H9 (cell line): ENCODE measurements at regions not wholly inside any gene's neighbourhood (a gene's known extent, or its start where the extent isn't known, plus 50 kb on each side); places are given as distances from the start of the nearest gene placed in this dataset.

Source experiments
- DNase-seq: peaks from one replicate; pipeline ENCODE4 v3.0.0-alpha.2; 2017
- H2AFZ ChIP-seq: one replicate; pipeline ENCODE4 v1.6.1; 2013; ENCODE audit warnings: mild to moderate bottlenecking, low read length, control low read depth, moderate library complexity
- H2AK5ac ChIP-seq: 2 replicates; pipeline ENCODE4 v1.6.1; 2013; ENCODE audit warnings: low read length, control low read depth, mixed read lengths; ENCODE audit not compliant: insufficient read length
- H2BK120ac ChIP-seq: one replicate; pipeline ENCODE4 v1.6.1; 2013; ENCODE audit warnings: low read depth, mild to moderate bottlenecking, low read length, control low read depth, inconsistent platforms; ENCODE audit not compliant: poor library complexity, severe bottlenecking
- H2BK12ac ChIP-seq: 2 replicates; pipeline ENCODE4 v1.6.1; 2013; ENCODE audit warnings: low read length, control low read depth, mixed read lengths, low read depth; ENCODE audit not compliant: insufficient read length
- H2BK15ac ChIP-seq: 2 replicates; pipeline ENCODE4 v1.6.1; 2013; ENCODE audit warnings: low read depth, low read length, control low read depth
- H2BK20ac ChIP-seq: one replicate; pipeline ENCODE4 v1.6.1; 2013; ENCODE audit warnings: low read depth, mild to moderate bottlenecking, low read length, control low read depth, inconsistent platforms; ENCODE audit not compliant: poor library complexity, severe bottlenecking
- H2BK5ac ChIP-seq: 2 replicates; pipeline ENCODE4 v1.6.1; 2013; ENCODE audit warnings: low read length, control low read depth, mixed read lengths; ENCODE audit not compliant: insufficient read length
- H3K14ac ChIP-seq: 2 replicates; pipeline ENCODE4 v1.6.1; 2013; ENCODE audit warnings: low read length, control low read depth; ENCODE audit not compliant: insufficient read depth
- H3K18ac ChIP-seq: 2 replicates; pipeline ENCODE4 v1.6.1; 2013; ENCODE audit warnings: low read depth, mild to moderate bottlenecking, mixed read lengths, low read length, control low read depth; ENCODE audit not compliant: insufficient read length
- H3K23ac ChIP-seq: 2 replicates; pipeline ENCODE4 v1.6.1; 2013; ENCODE audit warnings: low read length, control low read depth, mixed read lengths, low read depth; ENCODE audit not compliant: insufficient read length
- H3K23me2 ChIP-seq: 2 replicates; pipeline ENCODE4 v1.6.1; 2013; ENCODE audit warnings: low read depth, mild to moderate bottlenecking, mixed read lengths, low read length, control low read depth; ENCODE audit not compliant: insufficient read length, poor library complexity, severe bottlenecking
- H3K27ac ChIP-seq: 2 replicates; pipeline ENCODE4 v1.5.1; 2013; ENCODE audit warnings: low read length, control low read depth, mixed read lengths, low read depth; ENCODE audit not compliant: insufficient read length
- H3K27me3 ChIP-seq: 2 replicates; pipeline ENCODE4 v1.6.1; 2013; ENCODE audit warnings: low read length, control low read depth, inconsistent platforms; ENCODE audit not compliant: insufficient read depth
- H3K4ac ChIP-seq: 2 replicates; pipeline ENCODE4 v1.6.1; 2013; ENCODE audit warnings: low read depth, mild to moderate bottlenecking, control low read depth, inconsistent platforms, low read length, moderate library complexity
- H3K4me1 ChIP-seq: 2 replicates; pipeline ENCODE4 v1.6.1; 2013; ENCODE audit warnings: low read length, control low read depth, inconsistent platforms; ENCODE audit not compliant: insufficient read depth
- H3K4me2 ChIP-seq: 2 replicates; pipeline ENCODE4 v1.6.1; 2013; ENCODE audit warnings: low read length, control low read depth, mixed read lengths; ENCODE audit not compliant: insufficient read length, insufficient read depth
- H3K56ac ChIP-seq: 2 replicates; pipeline ENCODE4 v1.6.1; 2013; ENCODE audit warnings: low read depth, mild to moderate bottlenecking, mixed read lengths, low read length, control low read depth; ENCODE audit not compliant: insufficient read length
- H3K79me1 ChIP-seq: 2 replicates; pipeline ENCODE4 v1.6.1; 2013; ENCODE audit warnings: low read depth, mild to moderate bottlenecking, moderate library complexity, low read length, control low read depth, inconsistent platforms; ENCODE audit not compliant: insufficient read depth, poor library complexity, severe bottlenecking
- H3K79me2 ChIP-seq: 2 replicates; pipeline ENCODE4 v1.6.1; 2013; ENCODE audit warnings: low read length, control low read depth, inconsistent platforms; ENCODE audit not compliant: insufficient read depth
- H3K9ac ChIP-seq: 2 replicates; pipeline ENCODE4 v1.6.1; 2013; ENCODE audit warnings: low read length, control low read depth, mixed read lengths; ENCODE audit not compliant: insufficient read length; ENCODE audit errors: extremely low read depth
- H3K9me3 ChIP-seq: one replicate; pipeline ENCODE4 v1.6.1; 2013; ENCODE audit warnings: low read depth, low read length, inconsistent platforms; ENCODE audit not compliant: control insufficient read depth
- H3T11ph ChIP-seq: one replicate; pipeline ENCODE4 v1.6.1; 2013; ENCODE audit warnings: mild to moderate bottlenecking, low read length, control low read depth, inconsistent platforms
- H4K20me1 ChIP-seq: one replicate; pipeline ENCODE4 v1.6.1; 2013; ENCODE audit not compliant: control insufficient read depth, insufficient read length, insufficient read depth
- H4K5ac ChIP-seq: 2 replicates; pipeline ENCODE4 v1.6.1; 2013; ENCODE audit warnings: low read depth, mild to moderate bottlenecking, mixed read lengths, low read length, control low read depth; ENCODE audit not compliant: insufficient read length
- H4K8ac ChIP-seq: replicated peaks from 2 replicates; pipeline ENCODE4 v1.6.1; 2013; ENCODE audit warnings: low read length, control low read depth, mixed read lengths, low read depth; ENCODE audit not compliant: insufficient read length
- H4K91ac ChIP-seq: 2 replicates; pipeline ENCODE4 v1.6.1; 2013; ENCODE audit warnings: low read depth, mild to moderate bottlenecking, moderate library complexity, mixed read lengths, low read length, control low read depth; ENCODE audit not compliant: insufficient read length
- H3K27ac Mint-ChIP-seq, 3 experiments: 2 replicates in 2 of 3; 3 replicates in 1 of 3; pipeline ENCODE4 v1.8.0; 2020 to 2021; ENCODE audit warnings: mixed read lengths in 3 of 3, mild to moderate bottlenecking in 1 of 3, moderate library complexity in 1 of 3
- H3K27me3 Mint-ChIP-seq: 2 replicates; pipeline ENCODE4 v1.8.0; 2021; ENCODE audit warnings: low read depth, mild to moderate bottlenecking, moderate library complexity, mixed read lengths
- H3K36me3 Mint-ChIP-seq, 3 experiments: 2 replicates in 2 of 3; 3 replicates in 1 of 3; pipeline ENCODE4 v1.8.0; 2020 to 2021; ENCODE audit warnings: low read depth in 3 of 3, mixed read lengths in 3 of 3; ENCODE audit not compliant: insufficient read depth in 1 of 3
- H3K4me1 Mint-ChIP-seq, 2 experiments: 2 replicates each; pipeline ENCODE4 v1.8.0; 2020; ENCODE audit warnings: mixed read lengths in 2 of 2
- H3K4me3 Mint-ChIP-seq, 2 experiments: 2 replicates in 1 of 2; 3 replicates in 1 of 2; pipeline ENCODE4 v1.8.0; 2020 to 2021; ENCODE audit warnings: mild to moderate bottlenecking in 2 of 2, mixed read lengths in 2 of 2, moderate library complexity in 1 of 2
- H3K9me3 Mint-ChIP-seq, 2 experiments: 2 replicates in 1 of 2; 3 replicates in 1 of 2; pipeline ENCODE4 v1.8.0; 2020; ENCODE audit warnings: mild to moderate bottlenecking in 2 of 2, mixed read lengths in 2 of 2, moderate library complexity in 1 of 2
- CTCF ChIP-seq: fragments of 200-600 bp; sonication (generic); conservative IDR thresholded peaks from 3 replicates; pipeline ENCODE4 v1.8.0; 2021; ENCODE audit warnings: antibody characterized with exemption, mild to moderate bottlenecking
- WGBS: extraction: QIAGEN DNeasy Blood & Tissue Kit; methylation state at CpG from one replicate; pipeline ENCODE4 v1.1.7; 2013; ENCODE audit warnings: missing lambda C conversion rate, low lambda C conversion rate, mixed read lengths; ENCODE audit not compliant: insufficient read length; ENCODE audit errors: extremely low coverage; 5-methylcytosine and 5-hydroxymethylcytosine counted together

- Histone ChIP-seq H3K4me1 (no peaks in the 10 kb centered on the region), H3K9ac (no peak overlapping the region), H3K9me3 (no peaks in the 10 kb centered on the region), H2AK5ac (no peak overlapping the region), H3K4me2 (no peak overlapping the region), H3K14ac (no peak overlapping the region), H3K79me1 (no peaks in the 10 kb centered on the region), H2AFZ (no peak overlapping the region), H3K79me2 (no peaks in the 10 kb centered on the region), H3K27ac (no peak overlapping the region), H3K23ac (no peak overlapping the region), H4K5ac (no peak overlapping the region), H2BK120ac (no peak overlapping the region), H2BK5ac (no peak overlapping the region), H3K23me2 (no peaks in the 10 kb centered on the region), H4K91ac (no peak overlapping the region), H3T11ph (no peak overlapping the region), H3K56ac (no peak overlapping the region), H3K27me3 (no peaks in the 10 kb centered on the region), H2BK15ac (no peak overlapping the region), H3K4ac (no peak overlapping the region), H3K18ac (no peak overlapping the region), H4K20me1 (no peaks in the 10 kb centered on the region), H2BK12ac (no peak overlapping the region), H2BK20ac (no peak overlapping the region), H4K8ac (no peak overlapping the region)
- H3K36me3 Mint-ChIP-seq = peaks cover 0 to 7% (median 2%) of the 10 kb centered on the region in 3 experiments; a peak in 3 of 7 replicates
- peaks cover 0 to 5% of the 10 kb centered on the region in 2 experiments; a peak in 3 of 5 replicates for H3K9me3 Mint-ChIP-seq
- DNase-seq = no peak
- no peak for TF ChIP-seq CTCF
- no peaks in the 10 kb centered on the region for H3K27me3 Mint-ChIP-seq
- no CpG with 5 or more reads among the region's 2 CpGs for WGBS
- no peak overlapping the region for H3K27ac Mint-ChIP-seq
- no peak overlapping the region for H3K4me3 Mint-ChIP-seq
- peaks cover 7% of the 10 kb centered on the region in 2 experiments for H3K4me1 Mint-ChIP-seq
Observed at GRCh38 chr3:95442766-95443165, 1371.6 kb upstream of the EPHA6 start.
